Esophagus muscularis mucosa (tissue), 4 donors: ENCODE measurements at regions not wholly inside any gene's neighbourhood (a gene's known extent, or its start where the extent isn't known, plus 50 kb on each side); places are given as distances from the start of the nearest gene placed in this dataset.

Source experiments
- EP300 ChIP-seq: sonication (generic); formaldehyde crosslinking; IDR thresholded peaks from one replicate; pipeline ENCODE4 v1.6.1; 2017; ENCODE audit warnings: antibody characterized with exemption
- POLR2A ChIP-seq: fragments of 450-650 bp; IDR thresholded peaks from one replicate; pipeline ENCODE4 v1.6.1; 2017; ENCODE audit warnings: antibody characterized with exemption, moderate library complexity, mild to moderate bottlenecking, low read depth
- POLR2AphosphoS5 ChIP-seq, 2 donors: sonication (generic); formaldehyde crosslinking; IDR thresholded peaks; one replicate each; pipeline ENCODE4 v1.6.1; 2017; ENCODE audit warnings: antibody characterized with exemption in 2 of 2
- TF ChIP-seq, protein P1 (sequence below), 3 experiments: fragments of 200-600 bp in 2 of 3; fragments of 450-650 bp in 1 of 3; sonication (generic) in 2 of 3; IDR thresholded peaks; one replicate each; pipeline ENCODE4 v1.5.1; 2017 to 2019; ENCODE audit warnings: antibody characterized with exemption in 3 of 3, mild to moderate bottlenecking in 2 of 3, moderate library complexity in 1 of 3

DNA sequence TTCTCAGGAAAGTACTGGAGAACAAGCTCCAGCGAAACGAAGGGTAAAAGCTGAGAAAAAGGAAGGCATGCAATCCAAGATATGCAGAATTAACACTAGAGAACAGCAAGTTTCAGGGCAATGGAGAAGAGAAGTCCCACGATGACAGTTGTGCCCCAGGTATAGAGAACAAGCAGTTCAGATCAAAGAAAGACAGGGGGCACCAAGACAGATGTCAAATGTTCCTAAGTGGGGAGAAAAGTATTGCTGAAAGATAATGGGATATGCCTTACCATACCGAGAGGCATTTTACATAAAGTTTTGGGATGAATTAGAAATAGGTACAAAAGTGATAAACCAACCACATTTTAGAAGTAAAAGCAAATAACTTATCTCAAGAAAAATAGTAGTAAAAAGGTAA is 79.1 kb upstream of the UBE2E3 start:
- TF ChIP-seq POLR2A (no peak), POLR2AphosphoS5 (IDR thresholded peaks at IDR 0.05) (no peak), EP300 (no peak)
- TF ChIP-seq, protein P1, sequence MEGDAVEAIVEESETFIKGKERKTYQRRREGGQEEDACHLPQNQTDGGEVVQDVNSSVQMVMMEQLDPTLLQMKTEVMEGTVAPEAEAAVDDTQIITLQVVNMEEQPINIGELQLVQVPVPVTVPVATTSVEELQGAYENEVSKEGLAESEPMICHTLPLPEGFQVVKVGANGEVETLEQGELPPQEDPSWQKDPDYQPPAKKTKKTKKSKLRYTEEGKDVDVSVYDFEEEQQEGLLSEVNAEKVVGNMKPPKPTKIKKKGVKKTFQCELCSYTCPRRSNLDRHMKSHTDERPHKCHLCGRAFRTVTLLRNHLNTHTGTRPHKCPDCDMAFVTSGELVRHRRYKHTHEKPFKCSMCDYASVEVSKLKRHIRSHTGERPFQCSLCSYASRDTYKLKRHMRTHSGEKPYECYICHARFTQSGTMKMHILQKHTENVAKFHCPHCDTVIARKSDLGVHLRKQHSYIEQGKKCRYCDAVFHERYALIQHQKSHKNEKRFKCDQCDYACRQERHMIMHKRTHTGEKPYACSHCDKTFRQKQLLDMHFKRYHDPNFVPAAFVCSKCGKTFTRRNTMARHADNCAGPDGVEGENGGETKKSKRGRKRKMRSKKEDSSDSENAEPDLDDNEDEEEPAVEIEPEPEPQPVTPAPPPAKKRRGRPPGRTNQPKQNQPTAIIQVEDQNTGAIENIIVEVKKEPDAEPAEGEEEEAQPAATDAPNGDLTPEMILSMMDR (IDR thresholded peaks at IDR 0.05) = no peak
